Karpas-422 (cell line): ENCODE measurements at regions not wholly inside any gene's neighbourhood (a gene's known extent, or its start where the extent isn't known, plus 50 kb on each side); places are given as distances from the start of the nearest gene placed in this dataset.
"Not testable (repeated sequence)": the region's sequence is repeated elsewhere in the genome, so short reads cannot be mapped to it uniquely, and the experiment has no call there.

ENCODE experiments used
- DNase-seq: peaks from one replicate; pipeline ENCODE4 v3.0.0-alpha.2; 2015
- H2AFZ ChIP-seq: fragments of 200-600 bp; sonication (generic); 2 replicates; pipeline ENCODE4 v1.6.1; 2014; ENCODE audit warnings: antibody characterized with exemption, low read length, mixed read lengths
- H3K27ac ChIP-seq: fragments of 200-600 bp; sonication (generic); 2 replicates; pipeline ENCODE4 v1.5.1; 2014; ENCODE audit warnings: mild to moderate bottlenecking, low read length, moderate library complexity
- H3K27me3 ChIP-seq: fragments of 200-600 bp; sonication (generic); 2 replicates; pipeline ENCODE4 v1.6.1; 2014; ENCODE audit warnings: low read length, mixed read lengths
- H3K36me3 ChIP-seq: fragments of 200-600 bp; sonication (generic); 2 replicates; pipeline ENCODE4 v1.6.1; 2014; ENCODE audit warnings: low read length, mixed read lengths; ENCODE audit not compliant: insufficient read depth
- H3K4me1 ChIP-seq: fragments of 200-600 bp; sonication (generic); 2 replicates; pipeline ENCODE4 v1.6.1; 2014; ENCODE audit warnings: mild to moderate bottlenecking, low read length, mixed read lengths
- H3K4me2 ChIP-seq: fragments of 200-600 bp; sonication (generic); 2 replicates; pipeline ENCODE4 v1.6.1; 2014; ENCODE audit warnings: low read length, low read depth, mild to moderate bottlenecking; ENCODE audit not compliant: poor library complexity, severe bottlenecking
- H3K4me3 ChIP-seq: fragments of 200-600 bp; sonication (generic); 2 replicates; pipeline ENCODE4 v1.5.1; 2014; ENCODE audit warnings: mild to moderate bottlenecking, antibody characterized with exemption, low read length, mixed read lengths
- H3K79me2 ChIP-seq: fragments of 200-600 bp; sonication (generic); 2 replicates; pipeline ENCODE4 v1.6.1; 2014; ENCODE audit warnings: mild to moderate bottlenecking, low read length, mixed read lengths
- H3K9ac ChIP-seq: fragments of 200-600 bp; sonication (generic); 2 replicates; pipeline ENCODE4 v1.6.0; 2014; ENCODE audit warnings: low read length
- H3K9me2 ChIP-seq: fragments of 200-600 bp; sonication (generic), shearing (Covaris generic); replicated peaks from 2 replicates; pipeline ENCODE4 v1.6.0; 2014; ENCODE audit warnings: mild to moderate bottlenecking, low read length, moderate library complexity; ENCODE audit not compliant: insufficient read depth
- H3K9me3 ChIP-seq: fragments of 300-700, 200-600 bp; sonication (generic); 2 replicates; pipeline ENCODE4 v1.6.1; 2014; ENCODE audit warnings: low read length, mixed read lengths
- H4K20me1 ChIP-seq: fragments of 200-600 bp; sonication (generic); 2 replicates; pipeline ENCODE4 v1.6.1; 2014; ENCODE audit warnings: mild to moderate bottlenecking, antibody characterized with exemption, low read length, low read depth; ENCODE audit not compliant: insufficient read depth

DNA sequence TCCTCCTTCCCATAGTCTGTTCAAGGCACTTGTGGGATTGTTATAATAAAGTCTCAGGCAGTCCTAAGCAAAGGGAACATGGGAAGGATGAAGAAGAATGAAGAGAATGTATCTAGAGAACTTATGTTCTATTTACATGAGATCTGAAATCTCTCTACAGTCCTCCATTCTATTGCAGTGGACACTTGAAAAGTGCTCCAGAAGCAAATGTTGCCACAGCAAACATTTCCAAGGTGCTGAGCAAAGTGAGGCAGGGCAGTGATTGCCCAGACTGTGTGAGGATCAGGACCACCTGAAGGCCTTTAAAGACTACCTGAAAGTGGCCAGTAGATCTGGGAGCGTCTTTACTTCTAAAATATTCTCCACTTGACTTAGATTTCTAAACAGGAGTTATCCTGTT is 203.5 kb downstream of the RBM46 start:
- no peak overlapping the region for H3K27ac ChIP-seq
- H3K79me2 ChIP-seq: no peaks in the 10 kb centered on the region
- no peaks in the 10 kb centered on the region for H3K27me3 ChIP-seq
- H3K9ac ChIP-seq: no peak overlapping the region
- H3K4me1 ChIP-seq: no peaks in the 10 kb centered on the region
- no peak overlapping the region for H3K4me2 ChIP-seq
- no peak for DNase-seq
- H4K20me1 ChIP-seq: no peaks in the 10 kb centered on the region
- no peak overlapping the region for H2AFZ ChIP-seq
- no peaks in the 10 kb centered on the region for H3K9me2 ChIP-seq
- H3K9me3 ChIP-seq: no peaks in the 10 kb centered on the region
- no peaks in the 10 kb centered on the region for H3K36me3 ChIP-seq
- H3K4me3 ChIP-seq: no peak overlapping the region

DNA sequence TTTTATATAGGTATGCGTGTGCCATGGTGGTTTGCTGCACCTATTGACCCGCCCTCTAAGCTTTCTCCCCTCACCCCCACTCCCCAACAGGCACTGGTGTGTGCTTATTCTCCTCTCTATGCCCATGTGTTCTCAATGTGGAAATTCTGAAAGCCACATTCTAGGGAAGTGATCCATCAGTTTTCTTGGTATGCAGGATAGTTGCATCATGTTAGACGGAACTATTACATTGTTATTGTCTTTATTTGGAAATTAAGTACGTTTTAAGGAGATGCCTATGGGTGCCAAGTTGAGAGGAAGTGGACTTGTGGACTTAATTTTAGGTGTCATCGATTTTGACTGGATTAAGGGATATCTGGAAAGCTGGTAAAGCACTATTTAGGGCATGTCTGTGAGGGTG is 204.6 kb downstream of the RBM46 start:
- no peaks in the 10 kb centered on the region for H3K79me2 ChIP-seq
- no peak overlapping the region for H3K4me3 ChIP-seq
- H4K20me1 ChIP-seq: no peaks in the 10 kb centered on the region
- no peak overlapping the region for H3K27ac ChIP-seq
- no peaks in the 10 kb centered on the region for H3K27me3 ChIP-seq
- no peak for DNase-seq
- H3K36me3 ChIP-seq: no peaks in the 10 kb centered on the region
- H3K4me1 ChIP-seq: no peaks in the 10 kb centered on the region
- H3K4me2 ChIP-seq: no peak overlapping the region
- H2AFZ ChIP-seq: no peak overlapping the region
- H3K9me2 ChIP-seq: no peaks in the 10 kb centered on the region
- no peak overlapping the region for H3K9ac ChIP-seq
- H3K9me3 ChIP-seq: no peaks in the 10 kb centered on the region

DNA sequence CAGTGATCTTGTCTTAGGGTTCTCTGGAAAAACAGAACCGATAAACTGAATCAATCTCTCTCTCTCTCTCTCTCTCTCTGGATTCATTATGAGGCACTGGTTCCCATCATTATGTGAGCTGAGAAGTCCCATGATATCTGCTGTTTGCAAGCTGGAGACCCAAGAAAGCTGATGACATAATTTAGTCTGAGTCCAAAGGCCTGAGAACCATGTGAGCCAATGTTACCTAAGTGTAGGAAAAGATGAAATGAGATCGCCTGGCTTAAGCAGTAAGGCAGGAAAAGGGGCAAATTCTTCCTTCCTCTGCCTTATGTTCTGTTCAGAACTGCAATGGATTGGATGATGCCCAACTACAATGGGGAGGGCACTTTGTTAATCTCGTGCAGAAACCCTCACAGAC is 207.4 kb downstream of the RBM46 start:
- Histone ChIP-seq H3K27me3 (no peaks in the 10 kb centered on the region), H3K4me2 (no peak overlapping the region), H3K36me3 (no peaks in the 10 kb centered on the region), H3K9me2 (no peaks in the 10 kb centered on the region), H2AFZ (no peak overlapping the region), H4K20me1 (no peaks in the 10 kb centered on the region), H3K79me2 (no peaks in the 10 kb centered on the region), H3K9ac (no peak overlapping the region), H3K27ac (no peak overlapping the region), H3K9me3 (no peaks in the 10 kb centered on the region), H3K4me3 (no peak overlapping the region), H3K4me1 (no peaks in the 10 kb centered on the region)
- no peak for DNase-seq

DNA sequence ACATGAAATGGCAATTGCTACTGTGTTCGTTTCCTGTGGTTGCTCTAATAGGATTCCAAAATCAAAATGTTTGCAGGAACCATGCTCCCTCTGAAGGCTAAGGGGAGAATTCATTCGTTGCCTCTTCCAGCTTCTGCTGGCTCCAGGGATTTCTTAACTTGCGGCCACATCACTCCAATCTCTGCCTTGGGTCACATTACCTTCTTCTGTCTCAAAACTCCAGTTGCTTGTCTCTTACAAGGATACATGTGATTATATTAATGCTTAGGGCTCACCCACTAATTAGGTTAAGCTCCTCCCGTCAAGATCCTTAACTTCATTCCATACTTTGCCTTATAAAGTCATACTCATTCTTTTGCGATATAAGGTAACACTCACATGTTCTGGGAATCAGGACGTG is 208.4 kb downstream of the RBM46 start:
- Histone ChIP-seq H3K9me2 (no peaks in the 10 kb centered on the region), H3K27me3 (no peaks in the 10 kb centered on the region), H3K4me1 (no peaks in the 10 kb centered on the region), H3K79me2 (no peaks in the 10 kb centered on the region), H2AFZ (no peak overlapping the region), H3K27ac (no peak overlapping the region), H3K9me3 (no peaks in the 10 kb centered on the region), H4K20me1 (no peaks in the 10 kb centered on the region), H3K9ac (no peak overlapping the region), H3K4me2 (no peak overlapping the region), H3K4me3 (no peak overlapping the region), H3K36me3 (no peaks in the 10 kb centered on the region)
- DNase-seq: no peak

DNA sequence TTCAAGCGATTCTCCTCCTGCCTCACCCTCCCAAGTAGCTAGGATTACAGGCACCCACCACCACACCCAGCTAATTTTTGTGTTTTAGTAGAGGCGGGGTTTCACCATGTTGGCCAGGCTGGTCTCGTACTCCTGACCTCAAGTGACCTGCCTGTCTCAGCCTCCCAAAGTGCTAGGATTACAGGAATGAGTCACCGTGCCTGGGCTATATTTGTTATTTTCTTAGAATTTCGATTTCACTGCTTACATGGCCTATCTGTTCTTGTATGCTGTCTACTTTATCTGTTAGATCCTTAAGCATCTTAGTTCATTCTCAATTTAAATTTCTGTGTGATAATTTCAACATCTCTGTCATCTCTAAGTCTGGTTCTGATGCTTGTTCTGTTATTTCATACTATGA is 210.6 kb upstream of the NPY2R start:
- H4K20me1 ChIP-seq, H3K9me3 ChIP-seq, H3K27ac ChIP-seq, H3K4me2 ChIP-seq, H3K27me3 ChIP-seq, H3K9me2 ChIP-seq, H3K9ac ChIP-seq, H2AFZ ChIP-seq, H3K4me1 ChIP-seq, H3K4me3 ChIP-seq, H3K36me3 ChIP-seq, DNase-seq, H3K79me2 ChIP-seq: not testable (repeated sequence)

DNA sequence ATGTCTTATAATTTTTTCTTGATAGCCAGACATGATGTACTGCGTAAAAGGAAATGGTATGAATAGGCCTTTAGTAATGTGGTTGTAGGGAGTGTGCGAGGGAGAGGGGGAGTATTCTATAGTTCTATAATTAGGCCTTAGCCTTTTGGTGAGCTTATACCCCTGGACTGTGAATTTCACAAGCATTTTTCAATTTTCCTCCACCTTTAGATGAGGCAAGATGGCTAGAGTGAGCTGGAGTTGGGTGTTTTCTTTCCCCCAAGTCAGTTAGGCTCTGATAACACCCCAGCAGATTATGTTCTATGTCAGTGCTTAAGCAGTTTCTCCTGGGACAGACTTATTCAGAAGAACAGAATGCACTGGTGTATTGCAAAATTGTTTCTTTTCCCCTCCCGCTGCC is 210.2 kb upstream of the NPY2R start:
- Histone ChIP-seq H3K4me2 (no peak overlapping the region), H3K27me3 (no peaks in the 10 kb centered on the region), H3K4me1 (no peaks in the 10 kb centered on the region), H3K9ac (no peak overlapping the region), H4K20me1 (no peaks in the 10 kb centered on the region), H3K79me2 (no peaks in the 10 kb centered on the region), H3K27ac (no peak overlapping the region), H3K36me3 (no peaks in the 10 kb centered on the region), H3K9me3 (no peaks in the 10 kb centered on the region), H3K9me2 (no peaks in the 10 kb centered on the region), H3K4me3 (no peak overlapping the region), H2AFZ (no peak overlapping the region)
- DNase-seq: no peak

DNA sequence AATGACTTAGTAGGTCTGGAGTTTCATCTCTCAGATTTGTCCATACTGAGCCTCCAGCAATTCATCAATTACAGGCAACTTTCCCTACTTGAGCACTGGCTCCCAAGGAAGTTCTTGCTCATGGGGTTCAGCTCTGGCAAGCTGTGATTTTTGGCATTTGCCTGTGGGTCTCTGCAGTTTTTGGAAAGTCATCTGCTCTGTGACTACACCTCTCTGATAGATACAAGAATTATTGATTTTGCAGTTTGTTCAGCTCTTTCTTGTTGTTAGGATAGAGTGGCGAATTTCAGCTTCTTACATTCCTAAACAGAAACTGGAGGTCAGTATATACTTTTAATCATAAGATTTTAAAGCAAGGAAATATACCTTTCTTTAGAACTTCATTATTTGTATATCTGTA is 209.7 kb upstream of the NPY2R start:
- H4K20me1 ChIP-seq: no peaks in the 10 kb centered on the region
- H3K9me2 ChIP-seq: no peaks in the 10 kb centered on the region
- H3K4me2 ChIP-seq: no peak overlapping the region
- no peak overlapping the region for H3K9ac ChIP-seq
- no peaks in the 10 kb centered on the region for H3K9me3 ChIP-seq
- H3K4me1 ChIP-seq: no peaks in the 10 kb centered on the region
- H2AFZ ChIP-seq: no peak overlapping the region
- H3K36me3 ChIP-seq: no peaks in the 10 kb centered on the region
- no peaks in the 10 kb centered on the region for H3K79me2 ChIP-seq
- H3K27me3 ChIP-seq: no peaks in the 10 kb centered on the region
- no peak for DNase-seq
- H3K4me3 ChIP-seq: no peak overlapping the region
- H3K27ac ChIP-seq: no peak overlapping the region

DNA sequence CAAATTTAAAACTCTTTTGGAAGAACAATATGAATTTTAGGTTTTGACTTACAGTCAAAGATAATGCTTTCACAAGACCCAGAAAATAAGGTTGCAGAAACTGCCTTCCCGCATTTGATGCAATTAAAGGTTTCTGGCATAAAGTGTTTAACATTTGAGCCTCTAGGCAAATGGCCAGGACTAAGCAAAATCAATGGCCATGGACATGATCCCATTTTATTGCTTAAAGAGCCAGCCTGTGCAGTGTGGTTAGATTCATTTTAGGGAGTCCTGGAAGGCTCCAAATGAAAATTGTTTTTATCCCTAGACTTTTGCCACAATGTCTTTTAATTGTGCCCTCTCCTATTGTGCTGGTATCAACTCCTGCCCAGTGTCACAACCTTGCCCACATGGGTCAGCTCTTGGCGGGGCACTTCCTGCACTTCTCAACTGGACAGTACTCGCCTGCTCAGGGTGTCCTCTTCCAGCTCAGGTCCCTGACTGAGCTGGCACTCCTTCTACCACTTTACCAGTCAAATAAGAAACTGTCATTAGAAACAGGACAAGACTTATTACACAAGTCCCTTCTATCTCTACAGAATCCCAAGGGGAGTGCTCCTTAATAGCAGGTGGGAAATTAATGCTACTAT is 208.4 kb upstream of the NPY2R start:
- no peak overlapping the region for H3K4me2 ChIP-seq
- H3K79me2 ChIP-seq: no peaks in the 10 kb centered on the region
- no peak overlapping the region for H3K9ac ChIP-seq
- H4K20me1 ChIP-seq: no peaks in the 10 kb centered on the region
- no peaks in the 10 kb centered on the region for H3K4me1 ChIP-seq
- H3K4me3 ChIP-seq: no peak overlapping the region
- H3K9me3 ChIP-seq: no peaks in the 10 kb centered on the region
- DNase-seq: no peak
- no peaks in the 10 kb centered on the region for H3K36me3 ChIP-seq
- no peak overlapping the region for H3K27ac ChIP-seq
- H2AFZ ChIP-seq: no peak overlapping the region
- H3K27me3 ChIP-seq: no peaks in the 10 kb centered on the region
- H3K9me2 ChIP-seq: no peaks in the 10 kb centered on the region

DNA sequence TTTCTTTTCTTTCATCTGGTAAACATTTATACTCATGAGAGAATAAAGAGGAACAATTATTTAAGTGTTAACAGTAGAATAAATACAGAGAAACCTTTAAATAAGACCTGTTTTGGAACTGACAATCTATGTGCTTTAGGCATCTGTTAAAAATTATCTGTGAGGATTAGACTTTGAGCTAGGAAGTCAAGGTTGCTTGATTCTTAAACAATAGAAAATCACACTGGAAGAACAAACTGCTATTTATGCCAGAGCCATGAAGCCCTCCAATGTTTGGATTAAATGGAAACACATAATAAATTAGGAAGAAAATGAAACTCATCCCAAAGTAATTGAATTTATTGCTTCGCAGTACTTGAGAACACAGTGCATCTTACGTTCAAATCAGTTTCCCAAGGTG is 207.2 kb upstream of the NPY2R start:
- Histone ChIP-seq H3K79me2 (no peaks in the 10 kb centered on the region), H3K27ac (no peak overlapping the region), H3K4me2 (no peak overlapping the region), H3K9me3 (no peaks in the 10 kb centered on the region), H3K36me3 (no peaks in the 10 kb centered on the region), H2AFZ (no peak overlapping the region), H3K9ac (no peak overlapping the region), H3K4me3 (no peak overlapping the region), H4K20me1 (no peaks in the 10 kb centered on the region), H3K27me3 (no peaks in the 10 kb centered on the region), H3K9me2 (no peaks in the 10 kb centered on the region), H3K4me1 (no peaks in the 10 kb centered on the region)
- no peak for DNase-seq
